Breast epithelium (tissue), 3 donors: ENCODE measurements at regions not wholly inside any gene's neighbourhood (a gene's known extent, or its start where the extent isn't known, plus 50 kb on each side); places are given as distances from the start of the nearest gene placed in this dataset.

Experiments used
- POLR2A ChIP-seq: fragments of 450-650 bp; IDR thresholded peaks from one replicate; pipeline ENCODE4 v1.6.1; 2016; ENCODE audit warnings: antibody characterized with exemption, mild to moderate bottlenecking, moderate library complexity
- TF ChIP-seq, protein P1 (sequence below), 3 donors: fragments of 450-650 bp; IDR thresholded peaks; one replicate each; pipeline ENCODE4 v1.5.1; 2016 to 2017; ENCODE audit warnings: antibody characterized with exemption in 3 of 3, mild to moderate bottlenecking in 3 of 3, moderate library complexity in 3 of 3

DNA sequence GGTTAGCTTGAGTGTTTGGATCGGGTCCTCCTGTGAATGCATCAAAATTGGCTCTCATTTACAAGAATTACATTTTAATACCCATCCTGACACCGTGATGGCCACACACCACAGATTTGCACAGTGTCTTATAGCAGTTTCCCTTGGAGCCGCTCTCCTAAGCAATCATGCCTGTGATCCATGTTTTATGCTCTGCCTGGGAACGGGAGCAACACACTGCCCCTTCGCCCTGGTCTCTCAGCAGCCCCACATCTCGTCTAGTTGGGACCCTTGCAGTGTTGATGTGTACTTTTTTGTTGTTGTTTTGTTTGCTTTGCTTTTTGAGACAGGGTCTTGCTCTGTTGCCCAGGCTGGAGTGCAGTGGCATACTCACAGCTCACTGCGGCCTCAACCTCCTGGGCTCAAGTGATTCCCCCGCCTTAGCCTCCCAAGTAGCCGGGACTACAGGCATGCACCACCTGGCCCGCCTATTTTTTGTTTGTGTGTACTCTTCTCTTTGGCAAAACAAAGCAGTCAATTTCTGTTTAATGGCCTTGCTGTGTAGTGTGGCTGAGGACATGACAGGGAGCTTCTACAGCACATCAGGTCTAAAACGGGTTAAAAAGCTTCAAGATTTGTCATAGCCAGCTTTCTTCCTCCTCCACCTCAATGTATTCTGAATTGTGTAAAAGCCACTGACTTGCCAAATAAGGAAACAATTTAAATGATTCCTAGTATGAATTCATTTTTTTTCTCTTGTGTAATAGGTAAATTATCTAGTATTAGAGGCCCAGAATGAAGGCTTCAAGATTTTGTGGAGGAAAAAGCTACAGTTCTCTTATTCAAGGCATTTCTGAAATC lies 101.6 kb upstream of the TBCA start:
- TF ChIP-seq, protein P1, sequence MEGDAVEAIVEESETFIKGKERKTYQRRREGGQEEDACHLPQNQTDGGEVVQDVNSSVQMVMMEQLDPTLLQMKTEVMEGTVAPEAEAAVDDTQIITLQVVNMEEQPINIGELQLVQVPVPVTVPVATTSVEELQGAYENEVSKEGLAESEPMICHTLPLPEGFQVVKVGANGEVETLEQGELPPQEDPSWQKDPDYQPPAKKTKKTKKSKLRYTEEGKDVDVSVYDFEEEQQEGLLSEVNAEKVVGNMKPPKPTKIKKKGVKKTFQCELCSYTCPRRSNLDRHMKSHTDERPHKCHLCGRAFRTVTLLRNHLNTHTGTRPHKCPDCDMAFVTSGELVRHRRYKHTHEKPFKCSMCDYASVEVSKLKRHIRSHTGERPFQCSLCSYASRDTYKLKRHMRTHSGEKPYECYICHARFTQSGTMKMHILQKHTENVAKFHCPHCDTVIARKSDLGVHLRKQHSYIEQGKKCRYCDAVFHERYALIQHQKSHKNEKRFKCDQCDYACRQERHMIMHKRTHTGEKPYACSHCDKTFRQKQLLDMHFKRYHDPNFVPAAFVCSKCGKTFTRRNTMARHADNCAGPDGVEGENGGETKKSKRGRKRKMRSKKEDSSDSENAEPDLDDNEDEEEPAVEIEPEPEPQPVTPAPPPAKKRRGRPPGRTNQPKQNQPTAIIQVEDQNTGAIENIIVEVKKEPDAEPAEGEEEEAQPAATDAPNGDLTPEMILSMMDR (IDR thresholded peaks at IDR 0.05) = no peak
- TF ChIP-seq POLR2A = no peak
